Panc1 (cell line): ENCODE measurements at regions not wholly inside any gene's neighbourhood (a gene's known extent, or its start where the extent isn't known, plus 50 kb on each side); places are given as distances from the start of the nearest gene placed in this dataset.

Experiments used
- ATAC-seq: fragments of 200-7000 bp; cut with Tn5 transposase; 2 replicates; pipeline ENCODE4 v1.9.1; 2020; ENCODE audit warnings: mild to moderate bottlenecking, moderate library complexity
- BruUV-seq: library from RNA; stranded (reverse); fragments of 400-500 nt; replicated peaks from 2 replicates; lab custom pipeline; 2021; lab: Mats Ljungman, UMichigan
- CTCF ChIA-PET: fragments of 300-600 bp; sonication (Branson Sonifier 250); formaldehyde crosslinking; loops from one replicate; lab custom pipeline; 2022; ENCODE audit warnings: antibody characterized with exemption; lab: Charles Lee
- POLR2A ChIA-PET: fragments of 300-600 bp; sonication (Branson Sonifier 250); formaldehyde crosslinking; loops from one replicate; lab custom pipeline; 2022; ENCODE audit warnings: antibody characterized with exemption; lab: Charles Lee
- DNase-seq: peaks from one replicate; pipeline ENCODE4 v3.0.0-alpha.2; 2010; ENCODE audit warnings: low read depth, low spot score
- H3K27ac ChIP-seq: 2 replicates; pipeline ENCODE4 v1.5.1; 2011; ENCODE audit warnings: mild to moderate bottlenecking, low read length, inconsistent platforms
- H3K27me3 ChIP-seq: fragments of 200-500 bp; sonication (Bioruptor generic); 2 replicates; pipeline ENCODE4 v1.6.0; 2014; ENCODE audit warnings: low read length, inconsistent platforms; ENCODE audit not compliant: control insufficient read depth, insufficient read depth
- H3K36me3 ChIP-seq: fragments of 200-500 bp; sonication (Bioruptor generic); 2 replicates; pipeline ENCODE4 v1.5.1; 2014; ENCODE audit warnings: inconsistent platforms, mild to moderate bottlenecking, low read length, moderate library complexity; ENCODE audit not compliant: control insufficient read depth, insufficient read depth
- H3K4me1 ChIP-seq: 2 replicates; pipeline ENCODE4 v1.5.1; 2011; ENCODE audit warnings: inconsistent platforms, mild to moderate bottlenecking, low read length, moderate library complexity; ENCODE audit not compliant: control insufficient read depth, insufficient read depth
- H3K4me3 ChIP-seq, 2 experiments: 2 replicates each; pipeline ENCODE4 v1.5.1; 2011 to 2012; ENCODE audit warnings: low read depth in 2 of 2, low read length in 2 of 2, mild to moderate bottlenecking in 2 of 2, inconsistent platforms in 1 of 2, moderate library complexity in 1 of 2
- H3K9me3 ChIP-seq: fragments of 200-500 bp; sonication (Bioruptor generic); 2 replicates; pipeline ENCODE4 v1.5.1; 2014; ENCODE audit warnings: low read depth, mild to moderate bottlenecking, inconsistent platforms, low read length, moderate library complexity; ENCODE audit not compliant: control insufficient read depth, insufficient read depth
- CTCF ChIP-seq: fragments of 450-650 bp; IDR thresholded peaks from 2 replicates; pipeline ENCODE4 v1.5.1; 2017; ENCODE audit warnings: mild to moderate bottlenecking
- POLR2AphosphoS5 ChIP-seq: IDR thresholded peaks from 2 replicates; pipeline ENCODE4 v1.6.1; 2012; ENCODE audit warnings: mild to moderate bottlenecking, low read depth, low read length, moderate library complexity
- REST ChIP-seq, 2 experiments: IDR thresholded peaks; 2 replicates each; pipeline ENCODE4 v1.6.1; 2011 to 2012; ENCODE audit warnings: low read depth in 2 of 2, control low read depth in 1 of 2, low read length in 1 of 2, mild to moderate bottlenecking in 1 of 2, moderate library complexity in 1 of 2; ENCODE audit not compliant: insufficient read depth in 1 of 2
- SIN3A ChIP-seq: IDR thresholded peaks from 2 replicates; pipeline ENCODE4 v1.6.1; 2012; ENCODE audit warnings: low read depth, mild to moderate bottlenecking, low read length, moderate library complexity, borderline replicate concordance; ENCODE audit not compliant: insufficient read depth
- TCF7L2 ChIP-seq: IDR thresholded peaks from 2 replicates; pipeline ENCODE4 v1.6.1; 2011; ENCODE audit warnings: mild to moderate bottlenecking, low read depth, low read length, inconsistent platforms
- in situ Hi-C: cut with HindIII; loops from 2 replicates; pipeline ENCODE4 v1.10.0; 2016; ENCODE audit warnings: low sequenced_read_pairs, low pct_unique_long_range_greater_than_20kb
- intact Hi-C: fragments of 100-400 bp; cut with micrococcal nuclease; formaldehyde crosslinking; loops from one replicate; pipeline ENCODE4 v1.10.0; 2022; ENCODE audit not compliant: unreplicated experiment

- intact Hi-C loops = no loop called here
- BruUV-seq = no TSS peak
- no peaks in the 10 kb centered on the region for H3K36me3 ChIP-seq
- ChIA-PET CTCF (no interaction called here), POLR2A (no interaction called here)
- H3K4me1 ChIP-seq = no peaks in the 10 kb centered on the region
- H3K4me3 ChIP-seq = no peak overlapping the region
- no peak for TF ChIP-seq TCF7L2
- TF ChIP-seq CTCF = no peak
- TF ChIP-seq REST (IDR thresholded peaks at IDR 0.05; ENCODE audit: insufficient read depth in 1 of 2, low read depth in 2 of 2, low read length in 1 of 2) = no peak
- no peak for TF ChIP-seq POLR2AphosphoS5
- no peak for TF ChIP-seq SIN3A
- ATAC-seq (no peak), DNase-seq (no peak)
- H3K27me3 ChIP-seq = no peaks in the 10 kb centered on the region
- no peaks in the 10 kb centered on the region for H3K9me3 ChIP-seq
- in situ Hi-C loops = no loop called here
- H3K27ac ChIP-seq = no peak overlapping the region
These were observed 291.3 kb upstream of the CD180 start for GRCh38 chr5:67487862-67488261.

GRCh38 chr5:67483453-67484030 lies 286.9 kb upstream of the CD180 start:
- POLR2A ChIA-PET = interaction anchor here (0.7 kb wide), 1 partner anchor 220 kb away, joined by 3 read pairs; no protein-coding TSS in a partner anchor
- BruUV-seq = no TSS peak
- ATAC-seq = no peak

More at GRCh38 chr5:67483453-67484030, 286.9 kb upstream of the CD180 start:
- Histone ChIP-seq H3K4me1 (no peaks in the 10 kb centered on the region), H3K27ac (no peak overlapping the region), H3K27me3 (no peaks in the 10 kb centered on the region), H3K4me3 (no peak overlapping the region), H3K9me3 (no peaks in the 10 kb centered on the region), H3K36me3 (no peaks in the 10 kb centered on the region)
- no peak for DNase-seq
- in situ Hi-C loops (no loop called here), intact Hi-C loops (no loop called here)
- TF ChIP-seq POLR2AphosphoS5 (no peak), CTCF (no peak), REST (IDR thresholded peaks at IDR 0.05; ENCODE audit: insufficient read depth in 1 of 2, low read depth in 2 of 2, low read length in 1 of 2) (no peak)
- CTCF ChIA-PET = no interaction called here
